HCT116 (cell line): ENCODE measurements at regions not wholly inside any gene's neighbourhood (a gene's known extent, or its start where the extent isn't known, plus 50 kb on each side); places are given as distances from the start of the nearest gene placed in this dataset.

Experiments used
- ATAC-seq: fragments of 200-7000 bp; cut with Tn5 transposase; 2 replicates; pipeline ENCODE4 v1.9.1; 2020; ENCODE audit warnings: mild to moderate bottlenecking, moderate library complexity
- BruUV-seq: library from RNA; stranded (reverse); fragments of 400-500 nt; replicated peaks from 2 replicates; lab custom pipeline; 2021; lab: Mats Ljungman, UMichigan
- CTCF ChIA-PET: fragments of 300-600 bp; sonication (Branson Sonifier 250); formaldehyde crosslinking; loops from one replicate; lab custom pipeline; 2021; ENCODE audit warnings: antibody characterized with exemption; lab: Charles Lee
- POLR2A ChIA-PET: fragments of 300-600, 350-600 bp; sonication (Branson Sonifier 250); formaldehyde crosslinking; loops from one replicate; lab custom pipeline; 2021; ENCODE audit warnings: antibody characterized with exemption; lab: Charles Lee
- RAD21 ChIA-PET, 2 experiments: fragments of 300-600 bp; sonication (Branson Sonifier 250); formaldehyde crosslinking; loops; one replicate each; lab custom pipeline; 2023; ENCODE audit warnings: low total read pairs in 2 of 2; ENCODE audit not compliant: uncharacterized antibody in 2 of 2, unreplicated experiment in 2 of 2, low non-redundant PET in 1 of 2; lab: Charles Lee
- DNase-seq: peaks from one replicate; pipeline ENCODE4 v3.0.0-alpha.2; 2010; ENCODE audit warnings: low read depth, low spot score
- H2AFZ ChIP-seq: fragments of 200-600 bp; shearing (Covaris generic), sonication (generic); 2 replicates; pipeline ENCODE4 v1.6.1; 2017; ENCODE audit warnings: low read depth, mixed run types, mixed read lengths, antibody characterized with exemption, low read length; ENCODE audit not compliant: poor library complexity, severe bottlenecking
- H3K27ac ChIP-seq: 2 replicates; pipeline ENCODE4 v1.5.1; 2012; ENCODE audit warnings: low read depth, low read length
- H3K27me3 ChIP-seq: fragments of 200-600 bp; sonication (generic); 2 replicates; pipeline ENCODE4 v1.6.1; 2016; ENCODE audit warnings: mixed run types, low read length, mixed read lengths; ENCODE audit not compliant: insufficient read depth
- H3K36me3 ChIP-seq, 2 experiments: fragments of 200-500 bp in 1 of 2; fragments of 200-600 bp in 1 of 2; sonication (Bioruptor generic) in 1 of 2; sonication (generic) in 1 of 2; 2 replicates each; pipeline versions ENCODE4 v1.5.1 to v1.6.1; 2014 to 2016; ENCODE audit warnings: low read length in 2 of 2, inconsistent platforms in 1 of 2, mixed read lengths in 1 of 2, mixed run types in 1 of 2; ENCODE audit not compliant: insufficient read depth in 2 of 2, control insufficient read depth in 1 of 2
- H3K4me1 ChIP-seq, 2 experiments: fragments of 200-600 bp in 1 of 2; sonication (generic) in 1 of 2; 2 replicates each; pipeline versions ENCODE4 v1.5.1 to v1.6.1; 2012 to 2017; ENCODE audit warnings: low read length in 2 of 2, inconsistent platforms in 1 of 2, mild to moderate bottlenecking in 1 of 2, mixed read lengths in 1 of 2, mixed run types in 1 of 2, moderate library complexity in 1 of 2; ENCODE audit not compliant: insufficient read depth in 2 of 2, control insufficient read depth in 1 of 2
- H3K4me2 ChIP-seq: fragments of 200-600 bp; sonication (generic); 2 replicates; pipeline ENCODE4 v1.6.1; 2017; ENCODE audit warnings: mixed run types, low read length, mixed read lengths
- H3K4me3 ChIP-seq, 2 experiments: fragments of 200-600 bp in 1 of 2; sonication (generic) in 1 of 2; replicated peaks in 1 of 2; 2 replicates each; pipeline ENCODE4 v1.5.1; 2011 to 2016; ENCODE audit warnings: low read length in 2 of 2, control low read depth in 1 of 2, low read depth in 1 of 2, mild to moderate bottlenecking in 1 of 2, mixed read lengths in 1 of 2, mixed run types in 1 of 2
- H3K79me2 ChIP-seq: fragments of 200-600 bp; sonication (generic); 2 replicates; pipeline ENCODE4 v1.6.1; 2017; ENCODE audit warnings: mild to moderate bottlenecking, mixed run types, low read length, moderate library complexity, mixed read lengths; ENCODE audit not compliant: insufficient read depth
- H3K9ac ChIP-seq: fragments of 200-600 bp; sonication (generic); 2 replicates; pipeline ENCODE4 v1.6.1; 2016; ENCODE audit warnings: low read length, mixed read lengths
- H3K9me2 ChIP-seq: fragments of 200-600 bp; sonication (generic), shearing (Covaris generic); 2 replicates; pipeline ENCODE4 v1.6.1; 2017; ENCODE audit warnings: mixed run types, mild to moderate bottlenecking, moderate library complexity; ENCODE audit not compliant: insufficient read depth
- H3K9me3 ChIP-seq, 2 experiments: fragments of 200-500 bp in 1 of 2; fragments of 200-600 bp in 1 of 2; sonication (Bioruptor generic) in 1 of 2; sonication (generic) in 1 of 2; 2 replicates each; pipeline ENCODE4 v1.6.1; 2014 to 2017; ENCODE audit warnings: low read length in 2 of 2, mixed read lengths in 2 of 2, inconsistent platforms in 1 of 2, low read depth in 1 of 2, mild to moderate bottlenecking in 1 of 2, mixed run types in 1 of 2, moderate library complexity in 1 of 2; ENCODE audit not compliant: control insufficient read depth in 1 of 2, insufficient read depth in 1 of 2
- H4K20me1 ChIP-seq: fragments of 200-600 bp; sonication (generic), shearing (Covaris generic); 2 replicates; pipeline ENCODE4 v1.6.1; 2017; ENCODE audit warnings: mixed run types, mild to moderate bottlenecking, moderate library complexity; ENCODE audit not compliant: insufficient read depth
- CTCF ChIP-seq, 3 experiments: fragments of 200-600 bp in 1 of 3; sonication (generic) in 1 of 3; IDR thresholded peaks in 2 of 3; conservative IDR thresholded peaks in 1 of 3; 2 replicates each; pipeline ENCODE4 v1.5.1; 2012 to 2017; ENCODE audit warnings: low read depth in 2 of 3, low read length in 2 of 3, antibody characterized with exemption in 1 of 3, borderline replicate concordance in 1 of 3, control low read depth in 1 of 3, mild to moderate bottlenecking in 1 of 3, mixed read lengths in 1 of 3, mixed run types in 1 of 3, moderate library complexity in 1 of 3; ENCODE audit not compliant: insufficient read depth in 1 of 3
- EGR1 ChIP-seq: IDR thresholded peaks from 2 replicates; pipeline ENCODE4 v1.6.1; 2012; ENCODE audit warnings: low read depth
- ELF1 ChIP-seq: IDR thresholded peaks from 2 replicates; pipeline ENCODE4 v1.6.1; 2012; ENCODE audit warnings: low read depth, borderline replicate concordance
- EZH2 ChIP-seq: fragments of 200-600 bp; sonication (generic); IDR thresholded peaks from 2 replicates; pipeline ENCODE4 v1.6.1; 2017; ENCODE audit warnings: antibody characterized with exemption, mixed run types
- FOSL1 ChIP-seq: IDR thresholded peaks from 2 replicates; pipeline ENCODE4 v1.6.1; 2012; ENCODE audit warnings: low read depth
- POLR2AphosphoS5 ChIP-seq: IDR thresholded peaks from 2 replicates; pipeline ENCODE4 v1.6.1; 2011; ENCODE audit warnings: mild to moderate bottlenecking, low read depth, low read length, moderate library complexity
- REST ChIP-seq: IDR thresholded peaks from 2 replicates; pipeline ENCODE4 v1.6.1; 2012; ENCODE audit warnings: low read depth
- SIN3A ChIP-seq: IDR thresholded peaks from 2 replicates; pipeline ENCODE4 v1.6.1; 2012; ENCODE audit warnings: low read depth
- YY1 ChIP-seq: IDR thresholded peaks from 2 replicates; pipeline ENCODE4 v1.6.1; 2011; ENCODE audit warnings: low read length, low read depth, moderate library complexity, mild to moderate bottlenecking; ENCODE audit not compliant: insufficient replicate concordance; ENCODE audit errors: extremely low read depth
- ZFX ChIP-seq: fragments of 450-650 bp; IDR thresholded peaks from 2 replicates; pipeline ENCODE4 v1.6.1; 2017
- ZNF274 ChIP-seq: fragments of 200-500 bp; sonication (Bioruptor generic); IDR thresholded peaks from 2 replicates; pipeline ENCODE4 v1.6.1; 2014; ENCODE audit warnings: mild to moderate bottlenecking, low read depth, low read length, inconsistent platforms
- intact Hi-C: fragments of 100-400 bp; cut with micrococcal nuclease; formaldehyde crosslinking; loops from 2 replicates; pipeline ENCODE4 v1.10.0; 2022
- TF ChIP-seq, protein P1 (sequence below): IDR thresholded peaks from 2 replicates; pipeline ENCODE4 v1.6.1; 2011; ENCODE audit warnings: mild to moderate bottlenecking, low read length, moderate library complexity; ENCODE audit not compliant: insufficient replicate concordance; ENCODE audit errors: extremely low read depth
- TF ChIP-seq, protein P2 (sequence below): IDR thresholded peaks from 2 replicates; pipeline ENCODE4 v1.6.1; 2012
- TF ChIP-seq, protein P3 (sequence below): IDR thresholded peaks from 2 replicates; pipeline ENCODE4 v1.6.1; 2012

DNA sequence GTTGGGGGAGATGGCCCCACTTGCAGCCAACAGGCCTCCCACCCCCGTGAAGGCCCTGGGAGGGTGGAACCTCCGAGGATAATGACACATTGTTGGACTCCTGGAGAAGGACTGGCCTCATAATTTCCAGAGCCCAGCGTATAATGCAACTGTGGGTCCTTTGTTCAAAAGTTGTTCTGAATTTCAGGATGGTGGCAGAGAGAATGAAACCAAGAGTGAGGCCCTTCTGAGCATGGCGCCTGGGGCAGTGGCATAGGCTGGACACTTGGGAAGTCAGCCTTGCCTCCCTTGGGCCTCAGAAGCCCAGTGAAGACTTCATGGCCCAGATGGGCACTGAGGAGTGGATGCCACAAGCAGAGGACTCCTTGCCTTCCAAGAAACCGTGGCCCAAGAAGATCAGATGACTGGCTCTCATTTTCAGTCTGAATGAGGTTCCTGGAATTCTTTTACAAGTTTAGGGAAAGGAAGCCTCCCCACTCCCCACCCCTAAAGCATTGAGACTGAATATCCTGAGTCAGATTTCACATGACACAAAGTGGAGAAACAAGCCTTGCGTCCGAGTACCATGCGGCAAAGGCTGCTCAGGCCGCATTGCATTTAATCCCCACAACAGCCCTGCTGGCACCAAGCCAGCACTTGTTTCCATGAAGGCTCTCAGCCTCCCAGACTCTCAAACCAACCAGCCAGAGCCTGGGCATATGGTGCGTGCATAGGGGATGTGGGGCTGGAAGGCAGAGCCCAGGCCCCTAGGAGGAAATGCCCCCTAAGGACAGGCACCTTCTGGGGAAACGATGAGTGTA lies 96.7 kb upstream of the SMIM23 start:
- ChIA-PET CTCF (no interaction called here), RAD21 (no interaction called here)
- no peak for DNase-seq

More for the DNA sequence above, 96.7 kb upstream of the SMIM23 start:
- H3K4me3 ChIP-seq, result no peak overlapping the region
- no peaks in the 10 kb centered on the region for H3K9me2 ChIP-seq
- POLR2A ChIA-PET, result no interaction called here
- H4K20me1 ChIP-seq, result no peaks in the 10 kb centered on the region
- no peaks in the 10 kb centered on the region for H3K9me3 ChIP-seq
- no TSS peak for BruUV-seq
- H3K4me2 ChIP-seq, result no peak overlapping the region
- no peaks in the 10 kb centered on the region for H3K4me1 ChIP-seq
- no peaks in the 10 kb centered on the region for H3K27me3 ChIP-seq
- TF ChIP-seq, protein P1, sequence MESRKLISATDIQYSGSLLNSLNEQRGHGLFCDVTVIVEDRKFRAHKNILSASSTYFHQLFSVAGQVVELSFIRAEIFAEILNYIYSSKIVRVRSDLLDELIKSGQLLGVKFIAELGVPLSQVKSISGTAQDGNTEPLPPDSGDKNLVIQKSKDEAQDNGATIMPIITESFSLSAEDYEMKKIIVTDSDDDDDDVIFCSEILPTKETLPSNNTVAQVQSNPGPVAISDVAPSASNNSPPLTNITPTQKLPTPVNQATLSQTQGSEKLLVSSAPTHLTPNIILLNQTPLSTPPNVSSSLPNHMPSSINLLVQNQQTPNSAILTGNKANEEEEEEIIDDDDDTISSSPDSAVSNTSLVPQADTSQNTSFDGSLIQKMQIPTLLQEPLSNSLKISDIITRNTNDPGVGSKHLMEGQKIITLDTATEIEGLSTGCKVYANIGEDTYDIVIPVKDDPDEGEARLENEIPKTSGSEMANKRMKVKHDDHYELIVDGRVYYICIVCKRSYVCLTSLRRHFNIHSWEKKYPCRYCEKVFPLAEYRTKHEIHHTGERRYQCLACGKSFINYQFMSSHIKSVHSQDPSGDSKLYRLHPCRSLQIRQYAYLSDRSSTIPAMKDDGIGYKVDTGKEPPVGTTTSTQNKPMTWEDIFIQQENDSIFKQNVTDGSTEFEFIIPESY, result no peak
- no peak for TF ChIP-seq YY1
- no peak for TF ChIP-seq REST
- TF ChIP-seq CTCF (IDR thresholded peaks at IDR 0.05 in 2 of 3, conservative IDR thresholded peaks at IDR 0.05 in 1 of 3; ENCODE audit: borderline replicate concordance in 1 of 3, insufficient read depth in 1 of 3, low read depth in 2 of 3, low read length in 2 of 3), result no peak
- TF ChIP-seq, protein P2, sequence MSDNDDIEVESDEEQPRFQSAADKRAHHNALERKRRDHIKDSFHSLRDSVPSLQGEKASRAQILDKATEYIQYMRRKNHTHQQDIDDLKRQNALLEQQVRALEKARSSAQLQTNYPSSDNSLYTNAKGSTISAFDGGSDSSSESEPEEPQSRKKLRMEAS, result no peak
- no peak for TF ChIP-seq EZH2
- TF ChIP-seq EGR1, result no peak
- TF ChIP-seq POLR2AphosphoS5, result no peak
- no peak for TF ChIP-seq SIN3A
- TF ChIP-seq, protein P3, sequence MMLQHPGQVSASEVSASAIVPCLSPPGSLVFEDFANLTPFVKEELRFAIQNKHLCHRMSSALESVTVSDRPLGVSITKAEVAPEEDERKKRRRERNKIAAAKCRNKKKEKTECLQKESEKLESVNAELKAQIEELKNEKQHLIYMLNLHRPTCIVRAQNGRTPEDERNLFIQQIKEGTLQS, result no peak
- no peak for TF ChIP-seq FOSL1
- no peak for TF ChIP-seq ZFX
- no peak for TF ChIP-seq ELF1
- TF ChIP-seq ZNF274, result no peak
- no peak overlapping the region for H2AFZ ChIP-seq
- H3K27ac ChIP-seq, result no peak overlapping the region
- no peaks in the 10 kb centered on the region for H3K79me2 ChIP-seq
- intact Hi-C loops, result no loop called here
- no peak overlapping the region for H3K9ac ChIP-seq
- ATAC-seq, result no peak
- no peaks in the 10 kb centered on the region for H3K36me3 ChIP-seq
